ENCODE measurements at regions not wholly inside any gene's neighbourhood (a gene's known extent, or its start where the extent isn't known, plus 50 kb on each side); places are given as distances from the start of the nearest gene placed in this dataset.
A peak's percentile ranks its signal among the peaks of the same experiment; 100 is the strongest.

DNA sequence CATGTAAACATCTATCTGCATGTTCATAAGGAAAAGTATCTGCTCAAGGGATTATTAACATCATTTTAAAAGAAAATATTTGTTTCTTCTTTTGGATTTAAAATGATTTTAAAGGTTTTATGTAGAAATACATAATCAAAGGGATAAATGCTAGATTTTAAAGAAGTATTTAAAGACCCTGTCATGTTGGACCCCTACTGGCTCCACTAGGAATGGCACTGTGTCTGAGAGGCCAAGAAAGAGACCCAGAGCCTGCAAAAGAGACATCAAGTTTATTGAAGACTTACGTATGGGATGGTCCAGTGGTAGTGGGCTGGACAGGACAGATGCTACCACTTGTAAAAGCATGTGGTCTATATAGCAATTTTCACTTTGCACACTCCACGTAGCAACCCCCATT is 78.7 kb upstream of the PCDH18 start:
- no peak for TF ChIP-seq BCL3 (IDR thresholded peaks at IDR 0.05; ENCODE audit: borderline replicate concordance, insufficient read depth, low read depth, low read length, poor library complexity, severe bottlenecking)
- TF ChIP-seq, protein P1, sequence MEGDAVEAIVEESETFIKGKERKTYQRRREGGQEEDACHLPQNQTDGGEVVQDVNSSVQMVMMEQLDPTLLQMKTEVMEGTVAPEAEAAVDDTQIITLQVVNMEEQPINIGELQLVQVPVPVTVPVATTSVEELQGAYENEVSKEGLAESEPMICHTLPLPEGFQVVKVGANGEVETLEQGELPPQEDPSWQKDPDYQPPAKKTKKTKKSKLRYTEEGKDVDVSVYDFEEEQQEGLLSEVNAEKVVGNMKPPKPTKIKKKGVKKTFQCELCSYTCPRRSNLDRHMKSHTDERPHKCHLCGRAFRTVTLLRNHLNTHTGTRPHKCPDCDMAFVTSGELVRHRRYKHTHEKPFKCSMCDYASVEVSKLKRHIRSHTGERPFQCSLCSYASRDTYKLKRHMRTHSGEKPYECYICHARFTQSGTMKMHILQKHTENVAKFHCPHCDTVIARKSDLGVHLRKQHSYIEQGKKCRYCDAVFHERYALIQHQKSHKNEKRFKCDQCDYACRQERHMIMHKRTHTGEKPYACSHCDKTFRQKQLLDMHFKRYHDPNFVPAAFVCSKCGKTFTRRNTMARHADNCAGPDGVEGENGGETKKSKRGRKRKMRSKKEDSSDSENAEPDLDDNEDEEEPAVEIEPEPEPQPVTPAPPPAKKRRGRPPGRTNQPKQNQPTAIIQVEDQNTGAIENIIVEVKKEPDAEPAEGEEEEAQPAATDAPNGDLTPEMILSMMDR (IDR thresholded peaks at IDR 0.05 in 2 of 3, conservative IDR thresholded peaks at IDR 0.05 in 1 of 3; ENCODE audit: control insufficient read depth in 2 of 3, extremely low read depth in 1 of 3, insufficient read depth in 1 of 3, low read depth in 3 of 3, low read length in 3 of 3), result peak in 2 of 3 experiments; percentile 38 to 41; a peak in 4 of 6 replicates
- no peak for TF ChIP-seq CBX5 (IDR thresholded peaks at IDR 0.05; ENCODE audit: low read depth)
- TF ChIP-seq SMC3 (IDR thresholded peaks at IDR 0.05; ENCODE audit: borderline replicate concordance, low read length), result peak; percentile 8; the same call in 1 of the 2 replicates
- TF ChIP-seq FOXM1 (IDR thresholded peaks at IDR 0.05; ENCODE audit: low read depth, low read length), result no peak

Measured in GM12878 (cell line).